ENCODE measurements at regions not wholly inside any gene's neighbourhood (a gene's known extent, or its start where the extent isn't known, plus 50 kb on each side); places are given as distances from the start of the nearest gene placed in this dataset.
"Not testable (repeated sequence)": the region's sequence is repeated elsewhere in the genome, so short reads cannot be mapped to it uniquely, and the experiment has no call there.

DNA sequence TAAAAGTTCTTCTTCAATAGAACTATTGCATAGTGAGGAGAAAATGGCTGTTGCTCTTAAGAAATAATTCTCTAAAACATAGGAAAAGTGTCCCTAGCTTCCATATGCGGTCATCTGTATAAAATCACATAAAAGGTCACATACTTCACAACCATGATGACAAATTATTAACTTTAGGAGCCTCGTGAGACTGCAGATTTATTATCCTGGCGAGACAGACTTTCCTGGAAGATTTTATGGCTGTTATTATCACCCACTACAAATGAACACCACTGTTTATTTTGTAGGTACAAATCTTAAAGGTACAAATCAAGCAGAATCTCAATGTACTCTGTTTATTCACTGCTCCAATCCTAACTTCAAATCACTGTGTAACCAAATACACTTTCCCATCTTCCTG lies 55.0 kb upstream of the AGAP4 start:
- DNase-seq; H3K27me3 ChIP-seq (ENCODE audit: low read depth); H3K36me3 ChIP-seq; H3K27ac ChIP-seq; H3K9me3 ChIP-seq; H3K4me3 ChIP-seq; ATAC-seq; intact Hi-C loops (cut with DNase I); H3K4me1 ChIP-seq: not testable (repeated sequence)

DNA sequence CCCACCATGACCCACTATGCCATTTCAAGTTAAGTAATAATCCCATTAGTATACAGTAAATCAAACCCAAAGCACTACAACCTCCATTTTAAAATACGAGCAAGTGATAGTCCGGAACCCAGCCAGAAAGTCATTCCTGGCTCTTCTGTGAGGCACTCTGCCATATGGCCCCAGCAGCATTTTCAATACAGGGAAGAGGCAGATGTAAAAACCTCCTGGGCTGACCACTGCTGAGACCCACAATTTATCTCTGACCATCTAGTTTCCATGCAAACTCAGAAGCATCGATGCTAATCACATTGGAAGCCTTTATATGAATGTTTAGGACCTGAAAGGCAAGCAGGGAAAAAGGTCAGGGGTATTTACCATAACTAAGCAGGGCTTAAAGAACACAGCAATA lies 56.3 kb upstream of the AGAP4 start:
- H3K4me3 ChIP-seq; H3K36me3 ChIP-seq; ATAC-seq; H3K27me3 ChIP-seq (ENCODE audit: low read depth); DNase-seq; H3K27ac ChIP-seq; H3K4me1 ChIP-seq; H3K9me3 ChIP-seq; intact Hi-C loops (cut with DNase I): not testable (repeated sequence)

DNA sequence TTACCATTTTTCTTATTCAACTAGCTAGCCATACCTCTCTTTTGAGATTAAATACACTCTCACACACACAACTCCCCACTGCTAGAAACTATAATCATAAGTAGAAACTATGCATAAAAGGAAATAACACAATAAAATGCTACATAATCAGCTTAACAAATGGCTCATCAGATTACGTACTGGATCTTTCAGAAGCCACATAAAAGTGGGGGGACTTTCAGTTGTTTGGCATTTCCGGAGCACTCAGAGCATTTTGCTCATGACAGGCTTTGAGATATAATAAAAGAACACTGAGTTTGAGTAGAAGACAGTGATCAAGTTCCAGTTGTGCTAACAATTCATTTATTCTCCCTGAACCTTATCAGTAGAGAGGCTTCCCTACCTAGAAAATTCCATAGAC lies 56.8 kb upstream of the AGAP4 start:
- intact Hi-C loops (cut with DNase I); ATAC-seq: not testable (repeated sequence)

DNA sequence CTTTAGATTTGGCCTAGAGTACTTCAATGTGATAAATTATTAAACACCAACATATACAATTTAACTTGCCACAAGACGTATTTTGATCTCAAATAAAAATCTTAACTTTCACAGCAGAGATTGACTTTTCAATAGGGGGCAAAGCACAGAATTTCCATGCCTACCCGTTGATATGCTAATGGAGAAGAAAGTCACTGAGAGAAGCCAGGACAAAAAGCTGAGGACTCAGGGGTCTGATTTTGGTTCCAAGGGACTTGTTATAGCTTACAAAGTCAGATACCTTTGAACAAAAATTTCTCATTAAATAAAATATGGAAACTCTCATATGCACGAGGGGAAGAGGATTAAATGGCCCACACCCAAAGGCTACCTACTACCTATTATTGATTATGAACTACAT lies 59.1 kb upstream of the TIMM23 start:
- H3K27ac ChIP-seq; H3K4me3 ChIP-seq; H3K27me3 ChIP-seq (ENCODE audit: low read depth); ATAC-seq; H3K9me3 ChIP-seq; DNase-seq; H3K4me1 ChIP-seq; H3K36me3 ChIP-seq; intact Hi-C loops (cut with DNase I): not testable (repeated sequence)

More for the DNA sequence above, 56.8 kb upstream of the AGAP4 start:
- H3K27me3 ChIP-seq (ENCODE audit: low read depth); H3K4me1 ChIP-seq; DNase-seq; H3K4me3 ChIP-seq; H3K9me3 ChIP-seq; H3K36me3 ChIP-seq; H3K27ac ChIP-seq: not testable (repeated sequence)

DNA sequence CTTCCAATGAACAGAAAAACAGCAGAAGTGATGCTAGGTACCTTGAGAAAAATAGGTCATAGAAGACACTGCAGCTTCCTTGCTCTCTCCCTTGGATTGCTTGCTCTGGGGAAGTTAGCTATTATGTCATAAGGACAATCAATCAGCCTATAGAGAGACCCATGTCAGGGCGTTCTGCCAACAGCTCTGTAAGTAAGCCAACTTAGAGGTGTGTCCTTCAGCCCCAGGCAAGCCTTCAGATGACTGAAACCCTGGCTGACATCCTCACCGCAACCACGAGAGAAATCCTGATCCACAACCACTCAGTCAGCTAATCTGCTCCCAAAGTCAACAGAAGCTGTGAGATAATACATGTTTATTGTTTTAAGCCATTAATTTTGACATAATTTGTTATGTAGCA lies 57.5 kb upstream of the TIMM23 start:
- H3K27me3 ChIP-seq (ENCODE audit: low read depth); H3K36me3 ChIP-seq; DNase-seq; H3K4me1 ChIP-seq; H3K27ac ChIP-seq; H3K9me3 ChIP-seq; H3K4me3 ChIP-seq; intact Hi-C loops (cut with DNase I): not testable (repeated sequence)
- ATAC-seq = peak in 1 of 2 donors; percentile 32

DNA sequence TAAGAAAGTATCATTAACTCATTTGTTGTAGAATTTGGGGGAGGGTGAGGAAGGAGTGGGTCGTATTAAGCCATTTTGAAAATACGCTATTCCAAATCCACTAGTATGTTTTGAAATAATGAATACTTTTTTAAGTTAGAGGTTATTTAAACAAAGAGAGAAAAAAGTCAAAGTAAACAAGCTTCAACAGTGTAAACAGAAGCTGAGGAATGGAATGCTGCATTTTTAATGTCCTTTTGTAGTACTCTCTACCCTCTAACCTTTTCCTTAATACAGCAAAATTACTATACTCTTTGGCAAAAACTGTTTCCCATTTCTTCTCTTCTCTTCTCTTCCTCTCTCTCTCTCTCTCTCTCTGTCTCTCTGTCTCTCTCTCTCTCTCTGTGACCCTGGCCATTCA lies 56.7 kb upstream of the TIMM23 start:
- ATAC-seq; H3K9me3 ChIP-seq; H3K27ac ChIP-seq; H3K27me3 ChIP-seq (ENCODE audit: low read depth); intact Hi-C loops (cut with DNase I); DNase-seq; H3K4me1 ChIP-seq; H3K36me3 ChIP-seq; H3K4me3 ChIP-seq: not testable (repeated sequence)

DNA sequence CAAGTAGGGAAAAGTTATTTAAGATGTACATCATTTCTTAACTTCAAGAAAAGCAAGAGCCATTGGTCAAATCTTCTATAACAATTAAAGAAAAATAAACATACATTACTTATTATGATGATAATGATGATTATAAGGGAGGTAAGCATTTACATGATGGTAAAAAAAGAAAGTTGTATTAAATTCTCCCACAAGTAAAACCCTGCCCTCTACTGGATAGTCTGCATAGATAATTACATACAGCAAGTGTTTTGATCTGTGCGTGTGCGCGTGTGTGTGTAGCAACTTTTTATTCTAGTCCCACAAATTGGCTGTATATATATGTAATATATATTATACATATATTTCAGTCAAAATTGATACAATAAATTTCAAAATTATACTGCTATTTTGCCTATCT lies 51.4 kb upstream of the TIMM23 start:
- H3K4me1 ChIP-seq; H3K36me3 ChIP-seq; intact Hi-C loops (cut with DNase I); H3K27me3 ChIP-seq (ENCODE audit: low read depth); H3K27ac ChIP-seq; H3K4me3 ChIP-seq; DNase-seq; ATAC-seq; H3K9me3 ChIP-seq: not testable (repeated sequence)

Data from lower lobe of right lung (tissue), 2 donors.